Mesodermal cell (in vitro differentiated cells): ENCODE measurements at regions not wholly inside any gene's neighbourhood (a gene's known extent, or its start where the extent isn't known, plus 50 kb on each side); places are given as distances from the start of the nearest gene placed in this dataset.

Experiments
- H3K27ac ChIP-seq: 2 replicates; pipeline ENCODE4 v1.7.0; 2013; ENCODE audit warnings: mild to moderate bottlenecking, low read depth, low read length, moderate library complexity; ENCODE audit not compliant: severe bottlenecking
- H3K36me3 ChIP-seq: 2 replicates; pipeline ENCODE4 v1.7.1; 2013; ENCODE audit warnings: mild to moderate bottlenecking, low read length, moderate library complexity; ENCODE audit not compliant: control insufficient read depth, insufficient read depth
- H3K4me1 ChIP-seq: one replicate; pipeline ENCODE4 v1.7.1; 2013; ENCODE audit warnings: mild to moderate bottlenecking, low read length; ENCODE audit not compliant: insufficient read depth, control insufficient read depth, poor library complexity, severe bottlenecking
- H3K4me3 ChIP-seq: 2 replicates; pipeline ENCODE4 v1.7.0; 2013; ENCODE audit warnings: low read length, control low read depth, mild to moderate bottlenecking; ENCODE audit not compliant: insufficient read depth, poor library complexity, severe bottlenecking; ENCODE audit errors: extremely low read depth
- H3K9me3 ChIP-seq: 2 replicates; pipeline ENCODE4 v1.7.1; 2013; ENCODE audit warnings: mild to moderate bottlenecking, low read length, moderate library complexity; ENCODE audit not compliant: control insufficient read depth
- whole genome bisulfite sequencing, 2 experiments: methylation state at CpG; one replicate each; pipeline ENCODE4 v1.1.5; 2013; ENCODE audit warnings: missing lambda C conversion rate in 2 of 2; ENCODE audit not compliant: insufficient coverage in 2 of 2; 5-methylcytosine and 5-hydroxymethylcytosine counted together

DNA sequence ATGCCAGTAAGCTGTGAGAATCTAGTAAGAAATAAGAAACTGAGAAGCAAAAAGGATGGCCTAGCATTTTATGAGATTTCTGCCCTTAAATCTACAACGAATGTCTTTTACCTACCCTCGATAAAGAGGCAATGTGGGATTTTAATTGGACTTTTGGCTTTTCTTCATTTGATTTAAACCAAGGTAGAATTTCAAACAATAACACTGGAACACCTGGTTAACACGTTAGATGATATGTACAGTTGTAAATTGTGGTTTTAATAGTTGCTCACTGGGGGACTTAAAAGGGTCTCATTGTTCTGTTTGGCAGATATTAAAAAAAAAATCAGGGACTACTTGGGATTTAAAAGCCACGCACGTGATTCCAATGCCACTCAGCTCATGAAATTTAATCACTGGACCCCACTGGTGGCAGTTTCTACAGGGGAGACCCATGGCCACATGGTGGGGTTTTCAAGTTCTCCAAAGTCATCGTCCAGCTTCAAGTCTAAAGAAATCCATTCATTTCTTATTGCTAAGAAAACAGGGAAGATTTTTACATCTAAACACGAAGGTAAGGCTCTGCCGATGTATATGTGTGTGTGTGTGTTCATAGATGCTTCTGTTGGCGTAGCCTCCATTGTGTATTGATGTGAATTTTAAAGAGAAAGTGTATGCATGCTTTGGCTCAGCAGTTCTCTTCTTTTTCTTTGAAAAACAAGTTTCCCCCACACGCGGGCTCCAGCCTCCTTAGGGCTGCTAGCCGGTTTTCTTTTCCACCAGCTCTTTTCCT is 588.6 kb upstream of the MKI67 start:
- Histone ChIP-seq H3K4me3 (no peak overlapping the region), H3K9me3 (no peaks in the 10 kb centered on the region), H3K36me3 (no peaks in the 10 kb centered on the region), H3K27ac (no peak overlapping the region), H3K4me1 (no peaks in the 10 kb centered on the region)
- WGBS, 2 experiments = 40 to 79% methylated on average over 4 to 8 of the region's 12 CpGs

GRCh38 chr10:128716181-128716580 is 590.0 kb upstream of the MKI67 start:
- Histone ChIP-seq H3K4me1 (no peaks in the 10 kb centered on the region), H3K36me3 (no peaks in the 10 kb centered on the region), H3K9me3 (no peaks in the 10 kb centered on the region), H3K27ac (no peak overlapping the region), H3K4me3 (no peak overlapping the region)
- 88 to 90% methylated on average over 8 to 9 of the region's 9 CpGs for WGBS, 2 experiments

DNA sequence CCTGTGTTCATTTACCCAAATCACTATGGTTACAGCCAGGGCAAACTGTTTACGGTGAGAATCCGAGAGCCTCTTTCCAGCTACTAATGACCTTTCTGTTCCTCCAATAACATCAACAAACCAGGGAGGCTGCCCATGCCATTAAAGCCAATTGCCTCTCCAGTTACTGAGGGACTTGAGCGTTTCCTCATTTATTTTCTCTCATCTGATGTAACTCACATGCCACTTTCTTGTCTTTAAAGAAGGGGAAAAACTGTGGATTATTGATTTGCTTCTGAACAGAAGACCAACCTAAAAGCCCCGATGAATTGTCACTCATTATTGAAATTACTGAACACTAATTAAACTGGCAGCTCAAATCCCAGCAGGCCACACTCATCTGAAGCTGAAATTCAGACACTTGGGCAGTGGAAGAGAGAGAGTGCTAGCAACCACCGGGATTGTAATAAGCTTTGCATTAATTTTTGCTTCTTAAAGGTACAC is 595.8 kb upstream of the MKI67 start:
- WGBS, 2 experiments = 80 to 82% methylated on average over 3 to 4 of the region's 5 CpGs
- H3K9me3 ChIP-seq = peaks cover 4% of the 10 kb centered on the region
- no peaks in the 10 kb centered on the region for H3K4me1 ChIP-seq
- H3K36me3 ChIP-seq = no peaks in the 10 kb centered on the region
- no peak overlapping the region for H3K4me3 ChIP-seq
- H3K27ac ChIP-seq = no peak overlapping the region

DNA sequence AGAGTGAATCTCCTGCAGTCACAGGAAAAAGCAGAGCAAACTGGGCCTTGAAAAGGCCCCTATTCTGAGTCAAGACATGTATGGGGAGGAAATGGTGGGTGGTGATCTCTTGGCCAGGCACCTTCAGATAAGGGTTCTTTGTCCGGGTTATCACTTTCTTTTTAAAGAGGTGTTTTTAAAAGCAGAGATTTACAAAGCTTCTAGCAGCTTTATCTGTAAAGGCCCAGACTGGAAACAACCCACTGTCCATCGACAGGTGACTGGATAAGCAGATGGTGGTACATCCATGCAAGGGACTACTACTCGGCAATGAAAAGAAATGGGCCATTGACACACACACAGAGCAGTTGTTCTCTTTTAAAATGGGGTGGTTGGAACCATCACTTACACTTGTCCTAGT is 596.7 kb upstream of the MKI67 start:
- no peak overlapping the region for H3K4me3 ChIP-seq
- H3K4me1 ChIP-seq = no peaks in the 10 kb centered on the region
- H3K27ac ChIP-seq = no peak overlapping the region
- peaks cover 4% of the 10 kb centered on the region for H3K9me3 ChIP-seq
- H3K36me3 ChIP-seq = no peaks in the 10 kb centered on the region
- 81 to 100% methylated on average over 1 to 3 of the region's 3 CpGs for WGBS, 2 experiments

- WGBS, 2 experiments = 86 to 95% methylated on average over 11 to 14 of the region's 14 CpGs
- Histone ChIP-seq H3K4me3 (no peak overlapping the region), H3K36me3 (no peaks in the 10 kb centered on the region), H3K4me1 (no peaks in the 10 kb centered on the region), H3K27ac (no peak overlapping the region), H3K9me3 (peaks cover 4% of the 10 kb centered on the region)
Measured at GRCh38 chr10:128723631-128724205, 597.5 kb upstream of the MKI67 start.

DNA sequence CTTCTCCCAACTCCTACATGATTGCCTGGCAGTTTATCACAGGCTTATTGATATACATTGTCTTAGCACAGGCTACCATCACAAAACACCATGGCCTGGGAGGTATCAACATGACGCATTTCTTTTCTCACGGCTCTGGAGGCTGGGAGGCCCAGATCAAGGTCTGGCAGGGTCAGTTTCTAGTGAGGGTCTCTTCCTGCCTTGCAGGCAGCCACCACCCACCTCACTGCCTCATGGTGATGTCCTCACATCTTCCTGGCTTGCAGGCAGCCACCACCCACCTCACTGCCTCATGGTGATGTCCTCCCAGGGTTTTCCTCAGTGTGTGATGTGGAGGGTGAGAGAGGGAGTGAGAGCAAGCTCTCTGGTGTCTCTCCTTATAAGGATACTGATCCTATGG is 599.3 kb upstream of the MKI67 start:
- Histone ChIP-seq H3K4me1 (no peaks in the 10 kb centered on the region), H3K9me3 (peaks cover 4% of the 10 kb centered on the region), H3K27ac (no peak overlapping the region), H3K36me3 (no peaks in the 10 kb centered on the region), H3K4me3 (no peak overlapping the region)
- WGBS, 2 experiments = 92 to 100% methylated on average over 2 of the region's 2 CpGs

DNA sequence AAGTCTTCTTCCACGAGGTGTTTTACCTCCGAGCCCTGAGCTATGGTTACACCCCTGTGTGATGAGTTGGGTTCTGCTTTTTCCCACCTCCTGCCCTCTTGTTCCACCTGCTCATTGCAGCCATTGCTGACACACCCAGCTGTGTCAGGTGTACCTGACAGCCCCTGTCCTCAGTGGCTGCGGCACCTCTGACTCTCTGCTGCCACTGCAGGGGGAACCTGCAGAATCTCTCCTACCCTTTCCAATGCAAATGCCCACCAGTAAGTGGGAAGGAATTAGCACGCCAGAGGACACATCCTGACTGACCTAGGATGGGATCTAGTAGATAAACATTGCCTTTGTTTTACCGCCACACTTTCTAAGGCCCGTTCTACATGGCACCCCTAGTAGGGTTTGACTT is 600.9 kb upstream of the MKI67 start:
- 50 to 60% methylated on average over 2 to 6 of the region's 6 CpGs for whole genome bisulfite sequencing, 2 experiments
- no peak overlapping the region for H3K4me3 ChIP-seq

DNA sequence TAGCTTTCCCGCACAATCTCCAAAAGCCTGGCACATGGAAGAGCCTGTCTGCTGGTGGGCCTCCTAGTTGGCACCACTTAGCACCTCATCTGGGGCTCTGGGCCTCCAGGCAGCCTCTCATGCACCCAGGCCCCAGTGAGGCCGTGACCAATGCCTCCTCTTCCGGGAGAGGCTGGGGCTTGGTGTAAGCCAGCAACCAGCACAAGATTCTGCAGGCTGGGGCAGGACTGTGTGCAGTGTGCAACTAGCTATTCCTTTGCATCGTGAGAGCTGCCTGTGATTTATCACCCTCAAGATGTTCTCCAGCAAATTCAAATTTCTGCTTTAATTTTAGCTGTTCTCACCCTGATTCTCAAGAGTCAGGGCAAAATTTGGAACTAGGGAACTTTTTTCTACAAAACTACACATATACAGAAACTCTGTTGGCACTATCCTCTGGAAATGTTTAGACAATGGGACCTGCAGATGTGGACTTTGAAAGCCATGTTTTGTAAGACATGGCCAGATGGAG is 603.7 kb upstream of the MKI67 start:
- WGBS, 2 experiments = 91 to 93% methylated on average over 4 of the region's 4 CpGs
- Histone ChIP-seq H3K36me3 (no peaks in the 10 kb centered on the region), H3K27ac (no peak overlapping the region), H3K4me1 (no peaks in the 10 kb centered on the region), H3K4me3 (no peak overlapping the region), H3K9me3 (no peaks in the 10 kb centered on the region)

More for the DNA sequence above, 600.9 kb upstream of the MKI67 start:
- no peak overlapping the region for H3K27ac ChIP-seq
- H3K9me3 ChIP-seq = peaks cover 4% of the 10 kb centered on the region
- no peaks in the 10 kb centered on the region for H3K36me3 ChIP-seq
- no peaks in the 10 kb centered on the region for H3K4me1 ChIP-seq

DNA sequence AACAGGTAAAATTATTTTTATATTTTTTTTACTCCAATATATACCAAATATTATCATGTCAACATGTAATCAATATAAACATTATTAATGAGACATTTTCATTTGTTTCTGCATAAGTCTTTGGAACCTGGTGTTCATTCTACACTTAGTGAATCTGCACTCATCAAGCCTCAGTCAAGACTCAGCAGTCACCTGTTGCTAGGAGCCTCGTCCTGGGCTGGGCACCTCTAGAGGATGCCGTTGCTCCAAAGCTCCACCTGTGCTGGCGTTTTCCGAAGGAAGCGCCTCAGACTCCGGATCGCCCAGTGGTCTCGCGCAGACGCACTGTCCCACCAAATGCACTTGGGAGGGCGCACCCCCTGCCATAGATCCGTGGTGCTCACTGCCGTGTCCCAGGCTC is 604.7 kb upstream of the MKI67 start:
- H3K4me1 ChIP-seq = no peaks in the 10 kb centered on the region
- H3K9me3 ChIP-seq = no peaks in the 10 kb centered on the region
- H3K27ac ChIP-seq = no peak overlapping the region
- WGBS, 2 experiments = 90 to 94% methylated on average over 10 to 13 of the region's 13 CpGs
- H3K36me3 ChIP-seq = no peaks in the 10 kb centered on the region
- H3K4me3 ChIP-seq = no peak overlapping the region

DNA sequence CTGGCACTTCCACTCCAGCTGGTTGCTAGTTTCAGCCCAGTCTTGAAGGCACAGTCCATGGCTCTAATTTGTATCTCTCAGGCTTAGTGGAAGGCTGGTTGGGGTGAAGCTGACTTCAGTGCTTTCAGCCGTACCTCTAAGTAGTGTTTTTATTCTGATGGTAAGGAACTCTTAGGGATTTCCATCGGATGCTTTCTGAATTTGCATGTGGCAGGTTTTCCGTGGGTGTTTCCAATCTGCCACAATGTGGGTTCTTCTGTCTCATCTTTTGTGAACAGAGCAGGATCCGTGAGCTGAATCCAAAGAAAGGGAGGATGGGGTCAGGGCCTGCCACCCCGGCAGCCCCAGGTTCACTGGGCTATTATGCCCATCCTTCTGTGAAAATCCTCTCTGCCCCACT is 607.9 kb upstream of the MKI67 start:
- H3K36me3 ChIP-seq = no peaks in the 10 kb centered on the region
- no peaks in the 10 kb centered on the region for H3K9me3 ChIP-seq
- no peak overlapping the region for H3K27ac ChIP-seq
- no peak overlapping the region for H3K4me3 ChIP-seq
- H3K4me1 ChIP-seq = no peaks in the 10 kb centered on the region
- 91% methylated on average over 4 to 5 of the region's 5 CpGs for WGBS, 2 experiments

DNA sequence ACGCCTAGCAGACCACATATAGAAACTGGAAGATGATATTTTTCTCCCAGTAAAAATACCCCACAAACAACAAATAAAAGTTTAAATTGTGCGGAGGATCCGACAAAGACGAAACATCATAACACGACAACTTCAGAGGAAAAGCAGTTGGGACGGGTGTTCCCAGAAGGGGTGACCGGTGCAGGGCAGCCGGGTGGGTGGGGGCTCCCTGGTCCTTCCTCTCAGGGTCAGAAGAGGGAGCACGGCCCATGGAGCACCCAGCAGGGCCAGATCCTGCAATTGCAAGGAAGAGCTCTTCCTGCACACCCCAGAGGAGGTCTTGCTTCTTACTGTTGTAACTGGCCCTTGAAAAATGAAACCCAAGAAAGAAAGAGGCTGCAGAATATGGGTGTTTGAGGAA is 608.5 kb upstream of the MKI67 start:
- Histone ChIP-seq H3K4me1 (no peaks in the 10 kb centered on the region), H3K9me3 (no peaks in the 10 kb centered on the region), H3K27ac (no peak overlapping the region), H3K36me3 (no peaks in the 10 kb centered on the region), H3K4me3 (no peak overlapping the region)
- 94 to 97% methylated on average over 6 to 7 of the region's 9 CpGs for WGBS, 2 experiments
